ENCODE measurements at regions not wholly inside any gene's neighbourhood (a gene's known extent, or its start where the extent isn't known, plus 50 kb on each side); places are given as distances from the start of the nearest gene placed in this dataset.

DNA sequence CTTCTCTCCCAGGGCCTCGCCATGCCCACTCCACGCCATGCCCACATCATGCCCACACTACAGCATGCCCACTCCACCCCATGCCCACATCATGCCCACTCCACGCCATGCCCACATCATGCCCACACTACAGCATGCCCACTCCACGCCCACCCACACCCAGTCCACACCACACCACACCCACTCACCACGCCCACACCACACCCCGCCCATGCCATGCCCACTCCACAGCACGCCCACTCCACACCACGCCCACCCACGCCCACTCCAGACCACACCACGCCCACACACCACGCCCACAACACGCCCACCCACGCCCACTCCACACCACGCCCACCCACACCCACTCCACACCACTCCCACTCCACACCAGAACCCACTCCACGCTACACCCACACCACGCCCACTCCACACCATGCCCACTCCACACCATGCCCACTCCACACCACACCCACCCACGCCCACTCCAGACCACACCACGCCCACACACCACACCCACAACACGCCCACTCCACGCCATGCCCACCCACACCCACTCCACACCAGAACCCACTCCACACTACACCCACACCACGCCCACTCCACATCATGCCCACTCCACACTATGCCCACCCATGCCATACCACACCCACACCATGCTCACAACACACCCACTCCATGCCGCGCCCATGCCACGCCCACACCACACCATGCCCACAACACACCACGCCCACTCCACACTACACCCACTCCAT is 88.6 kb downstream of the ERMARD start:
- TF ChIP-seq, protein P1, sequence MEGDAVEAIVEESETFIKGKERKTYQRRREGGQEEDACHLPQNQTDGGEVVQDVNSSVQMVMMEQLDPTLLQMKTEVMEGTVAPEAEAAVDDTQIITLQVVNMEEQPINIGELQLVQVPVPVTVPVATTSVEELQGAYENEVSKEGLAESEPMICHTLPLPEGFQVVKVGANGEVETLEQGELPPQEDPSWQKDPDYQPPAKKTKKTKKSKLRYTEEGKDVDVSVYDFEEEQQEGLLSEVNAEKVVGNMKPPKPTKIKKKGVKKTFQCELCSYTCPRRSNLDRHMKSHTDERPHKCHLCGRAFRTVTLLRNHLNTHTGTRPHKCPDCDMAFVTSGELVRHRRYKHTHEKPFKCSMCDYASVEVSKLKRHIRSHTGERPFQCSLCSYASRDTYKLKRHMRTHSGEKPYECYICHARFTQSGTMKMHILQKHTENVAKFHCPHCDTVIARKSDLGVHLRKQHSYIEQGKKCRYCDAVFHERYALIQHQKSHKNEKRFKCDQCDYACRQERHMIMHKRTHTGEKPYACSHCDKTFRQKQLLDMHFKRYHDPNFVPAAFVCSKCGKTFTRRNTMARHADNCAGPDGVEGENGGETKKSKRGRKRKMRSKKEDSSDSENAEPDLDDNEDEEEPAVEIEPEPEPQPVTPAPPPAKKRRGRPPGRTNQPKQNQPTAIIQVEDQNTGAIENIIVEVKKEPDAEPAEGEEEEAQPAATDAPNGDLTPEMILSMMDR (IDR thresholded peaks at IDR 0.05; ENCODE audit: control insufficient read depth, insufficient read depth, low read depth, low read length, missing control alignments) = no peak

DNA sequence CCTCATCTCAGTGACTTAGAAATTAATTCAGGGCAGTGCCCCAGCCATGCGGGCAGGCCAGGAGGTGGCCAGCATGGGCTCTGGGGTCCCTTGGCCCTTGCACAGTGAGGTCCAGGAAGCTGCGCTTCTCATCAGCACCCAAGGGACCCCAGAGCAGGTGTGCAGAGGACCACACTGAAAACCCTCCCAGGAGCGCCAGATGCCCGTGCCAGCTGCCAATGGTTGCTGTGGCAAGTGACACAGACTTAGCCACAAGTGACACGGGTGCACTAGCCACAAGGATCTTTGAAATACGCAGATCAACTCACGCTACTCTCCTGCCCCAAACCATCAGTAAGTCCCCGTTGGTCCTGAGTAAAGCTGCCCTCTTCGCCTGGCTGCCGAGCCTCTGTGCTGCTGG is 88.1 kb downstream of the ERMARD start:
- H3K4me3 ChIP-seq (ENCODE audit: control insufficient read depth, low read depth, low read length) = no peak overlapping the region
- TF ChIP-seq, protein P1 (IDR thresholded peaks at IDR 0.05; ENCODE audit: control insufficient read depth, insufficient read depth, low read depth, low read length, missing control alignments) = no peak
- DNase-seq (ENCODE audit: low read depth) = no peak

More for the DNA sequence above, 88.6 kb downstream of the ERMARD start:
- no peak for DNase-seq (ENCODE audit: low read depth)
- H3K4me3 ChIP-seq (ENCODE audit: control insufficient read depth, low read depth, low read length) = no peak overlapping the region

DNA sequence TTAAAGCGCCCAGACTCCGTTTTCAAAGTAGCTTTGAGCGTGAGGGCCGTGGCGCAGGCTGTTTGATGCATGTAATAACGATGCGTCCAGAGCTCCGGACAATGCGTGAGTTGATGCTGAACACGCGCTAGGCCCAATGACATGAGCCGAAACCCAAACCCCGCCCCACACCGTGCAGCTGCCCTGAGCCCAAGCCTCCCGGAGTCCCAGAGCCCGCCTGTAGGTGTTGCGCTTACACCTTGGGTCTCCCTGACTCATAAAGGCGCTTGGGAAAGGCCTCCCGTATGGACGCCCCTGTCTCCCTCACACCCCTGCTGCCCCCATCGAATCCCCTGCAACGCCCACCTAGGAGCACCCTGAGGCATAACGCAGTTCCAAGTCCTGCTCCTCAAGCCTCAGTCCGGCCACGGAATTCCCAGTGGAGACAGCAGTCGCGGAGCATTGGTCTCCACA is 87.6 kb downstream of the ERMARD start:
- TF ChIP-seq, protein P1 (IDR thresholded peaks at IDR 0.05; ENCODE audit: control insufficient read depth, insufficient read depth, low read depth, low read length, missing control alignments) = no peak
- no peak for DNase-seq (ENCODE audit: low read depth)
- H3K4me3 ChIP-seq (ENCODE audit: control insufficient read depth, low read depth, low read length) = no peak overlapping the region

DNA sequence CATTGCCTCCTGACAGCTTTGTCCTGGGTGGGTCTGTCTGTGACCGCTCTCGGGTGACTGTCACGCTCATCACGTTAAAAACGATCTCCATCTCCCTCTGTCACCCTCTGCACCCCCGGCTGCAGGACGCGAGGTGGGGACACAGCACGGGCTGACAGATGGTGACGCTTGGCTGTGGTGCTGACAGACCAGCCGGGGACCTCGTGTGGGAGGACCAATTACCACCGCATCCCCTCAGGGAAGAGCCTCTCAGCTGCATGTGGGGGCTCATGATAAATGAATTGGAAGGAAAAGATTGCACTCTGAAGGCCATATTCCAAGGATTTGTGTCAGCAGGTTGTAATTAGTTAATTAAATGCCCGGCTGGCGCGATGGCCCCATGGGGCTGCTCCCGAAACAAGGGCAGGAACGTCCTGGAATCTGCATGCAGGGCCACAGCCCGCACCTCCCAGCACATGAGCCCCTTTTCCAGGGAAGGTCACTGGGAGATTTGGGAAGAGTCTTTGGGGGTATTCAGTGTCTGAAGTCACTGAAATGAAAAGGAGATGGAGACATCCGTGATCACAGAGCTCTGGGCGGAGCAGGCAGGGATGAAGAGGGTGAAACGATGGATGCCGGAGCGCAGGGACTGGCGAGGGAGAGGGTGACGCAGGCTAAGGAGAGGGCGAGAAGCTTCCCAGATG is 87.1 kb downstream of the ERMARD start:
- TF ChIP-seq, protein P1 (IDR thresholded peaks at IDR 0.05; ENCODE audit: control insufficient read depth, insufficient read depth, low read depth, low read length, missing control alignments) = no peak
- H3K4me3 ChIP-seq (ENCODE audit: control insufficient read depth, low read depth, low read length) = no peak overlapping the region
- no peak for DNase-seq (ENCODE audit: low read depth)

DNA sequence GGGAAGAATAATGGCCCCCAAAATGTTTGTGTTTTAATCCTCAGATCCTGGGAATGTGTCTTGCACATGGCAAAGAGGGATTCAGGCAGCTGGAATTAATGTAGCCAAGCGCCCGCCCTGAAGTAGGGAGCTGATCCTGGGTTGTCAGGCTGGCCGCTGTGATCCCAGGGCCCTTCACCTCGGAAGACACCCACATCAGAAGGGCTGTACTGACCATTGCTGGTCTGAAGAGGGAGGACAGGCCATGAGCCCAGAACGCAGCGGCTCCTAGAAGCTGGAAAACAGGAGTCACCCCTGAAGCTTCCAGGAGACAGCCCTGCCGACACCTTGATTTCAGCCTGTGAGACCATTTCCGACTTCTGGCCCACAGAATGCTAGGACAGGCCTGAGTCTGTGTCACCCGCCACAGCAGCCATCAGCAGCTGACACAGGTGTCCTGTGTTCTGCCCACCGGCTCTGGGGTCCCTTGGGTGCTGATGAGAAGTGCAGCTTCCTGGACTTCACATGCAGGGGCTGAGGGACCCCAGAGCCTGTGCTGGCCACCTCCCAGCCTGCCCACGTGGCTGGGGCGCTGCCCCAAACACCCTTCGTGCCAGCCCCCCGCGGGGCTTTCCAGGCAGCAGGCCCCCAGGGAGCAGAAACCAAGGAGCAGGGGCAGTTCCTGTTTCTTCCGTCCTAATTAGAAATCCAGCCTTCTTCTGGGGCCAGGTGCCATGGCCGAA is 86.3 kb downstream of the ERMARD start:
- no peak for DNase-seq (ENCODE audit: low read depth)
- TF ChIP-seq, protein P1 (IDR thresholded peaks at IDR 0.05; ENCODE audit: control insufficient read depth, insufficient read depth, low read depth, low read length, missing control alignments) = no peak

DNA sequence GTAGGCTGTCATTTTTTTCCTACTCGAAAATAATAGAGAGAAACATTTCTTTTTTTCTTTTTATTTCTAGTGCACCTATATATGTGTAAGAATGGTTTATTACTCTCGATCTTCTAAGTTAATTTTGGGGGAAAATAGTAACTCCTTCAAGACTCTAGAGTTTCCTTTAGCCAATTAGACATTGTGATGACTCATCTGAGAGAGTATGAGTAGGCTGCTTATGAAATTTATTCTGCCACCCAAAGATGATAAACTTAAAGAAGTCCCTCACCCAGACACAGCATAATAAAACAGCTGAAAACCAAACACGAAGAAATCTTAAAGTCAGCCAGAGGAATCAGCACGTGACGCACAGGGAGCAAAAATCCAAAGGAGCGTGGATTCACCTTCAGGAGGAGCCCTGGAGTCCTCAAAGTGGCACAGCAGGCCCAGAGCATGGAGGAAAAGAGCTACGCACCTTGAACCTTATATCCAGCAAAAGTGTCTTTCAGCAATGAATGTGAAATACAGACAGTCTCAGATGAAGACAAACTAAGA is 81.9 kb downstream of the ERMARD start:
- no peak overlapping the region for H3K4me3 ChIP-seq (ENCODE audit: control insufficient read depth, low read depth, low read length)
- DNase-seq (ENCODE audit: low read depth) = no peak
- TF ChIP-seq, protein P1 (IDR thresholded peaks at IDR 0.05; ENCODE audit: control insufficient read depth, insufficient read depth, low read depth, low read length, missing control alignments) = no peak

More for the DNA sequence above, 86.3 kb downstream of the ERMARD start:
- H3K4me3 ChIP-seq (ENCODE audit: control insufficient read depth, low read depth, low read length) = no peak overlapping the region
